ENCODE measurements at regions not wholly inside any gene's neighbourhood (a gene's known extent, or its start where the extent isn't known, plus 50 kb on each side); places are given as distances from the start of the nearest gene placed in this dataset.

GRCh38 chr6:14964556-14965270, 281.2 kb upstream of the JARID2 start:
- Histone ChIP-seq H3K27me3 (no peaks in the 10 kb centered on the region), H3K36me3 (no peaks in the 10 kb centered on the region), H3K4me3 (no peak overlapping the region), H3K27ac (no peak overlapping the region), H3K4me1 (no peaks in the 10 kb centered on the region), H3K9me3 (no peaks in the 10 kb centered on the region)
- 83% methylated on average over 11 of the region's 11 CpGs for WGBS, 2 donors
- no peak for DNase-seq
- intact Hi-C loops (cut with DNase I), result no loop called here
- TF ChIP-seq POLR2AphosphoS5 (IDR thresholded peaks at IDR 0.05) (no peak), POLR2A (IDR thresholded peaks at IDR 0.05) (no peak), EP300 (IDR thresholded peaks at IDR 0.05) (no peak)
- TF ChIP-seq, protein P1, sequence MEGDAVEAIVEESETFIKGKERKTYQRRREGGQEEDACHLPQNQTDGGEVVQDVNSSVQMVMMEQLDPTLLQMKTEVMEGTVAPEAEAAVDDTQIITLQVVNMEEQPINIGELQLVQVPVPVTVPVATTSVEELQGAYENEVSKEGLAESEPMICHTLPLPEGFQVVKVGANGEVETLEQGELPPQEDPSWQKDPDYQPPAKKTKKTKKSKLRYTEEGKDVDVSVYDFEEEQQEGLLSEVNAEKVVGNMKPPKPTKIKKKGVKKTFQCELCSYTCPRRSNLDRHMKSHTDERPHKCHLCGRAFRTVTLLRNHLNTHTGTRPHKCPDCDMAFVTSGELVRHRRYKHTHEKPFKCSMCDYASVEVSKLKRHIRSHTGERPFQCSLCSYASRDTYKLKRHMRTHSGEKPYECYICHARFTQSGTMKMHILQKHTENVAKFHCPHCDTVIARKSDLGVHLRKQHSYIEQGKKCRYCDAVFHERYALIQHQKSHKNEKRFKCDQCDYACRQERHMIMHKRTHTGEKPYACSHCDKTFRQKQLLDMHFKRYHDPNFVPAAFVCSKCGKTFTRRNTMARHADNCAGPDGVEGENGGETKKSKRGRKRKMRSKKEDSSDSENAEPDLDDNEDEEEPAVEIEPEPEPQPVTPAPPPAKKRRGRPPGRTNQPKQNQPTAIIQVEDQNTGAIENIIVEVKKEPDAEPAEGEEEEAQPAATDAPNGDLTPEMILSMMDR (IDR thresholded peaks at IDR 0.05), result no peak

DNA sequence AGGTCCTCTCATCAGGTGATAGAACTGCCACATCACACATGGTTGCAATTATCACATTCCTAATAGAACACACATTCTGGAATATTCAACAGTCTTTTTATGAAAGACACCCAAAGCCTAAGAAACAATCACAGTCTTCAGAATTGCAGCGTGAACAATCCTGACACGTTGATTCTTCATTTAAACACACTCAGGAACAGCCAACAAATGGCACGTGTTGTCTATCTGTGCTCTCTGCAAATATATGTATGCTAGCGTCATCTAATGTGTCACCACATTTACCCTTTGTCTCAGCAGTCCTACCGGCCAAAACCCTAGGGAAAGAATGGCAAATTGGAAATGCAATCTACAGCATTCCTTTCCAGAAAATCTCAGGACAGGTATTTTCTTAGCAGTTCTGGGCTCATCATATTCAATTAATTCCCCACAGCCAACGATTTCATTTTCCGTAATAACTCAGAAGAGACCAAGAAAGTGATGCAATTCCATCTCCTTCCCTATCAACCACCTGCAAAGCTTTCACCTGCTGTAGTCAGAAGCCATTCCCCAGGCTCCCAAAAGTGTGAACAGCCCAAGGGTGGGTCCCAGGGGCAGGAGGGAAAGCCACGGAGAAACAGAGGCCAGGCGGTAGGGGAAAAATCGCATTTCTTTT, 280.3 kb upstream of the JARID2 start:
- Histone ChIP-seq H3K9me3 (no peaks in the 10 kb centered on the region), H3K36me3 (no peaks in the 10 kb centered on the region), H3K4me1 (no peaks in the 10 kb centered on the region), H3K27me3 (no peaks in the 10 kb centered on the region), H3K4me3 (no peak overlapping the region), H3K27ac (no peak overlapping the region)
- 82% methylated on average over 10 of the region's 10 CpGs for WGBS, 2 donors
- DNase-seq, result no peak
- TF ChIP-seq POLR2AphosphoS5 (IDR thresholded peaks at IDR 0.05), result no peak
- TF ChIP-seq, protein P1 (IDR thresholded peaks at IDR 0.05), result no peak
- TF ChIP-seq POLR2A (IDR thresholded peaks at IDR 0.05), result no peak
- TF ChIP-seq EP300 (IDR thresholded peaks at IDR 0.05), result no peak
- intact Hi-C loops (cut with DNase I), result no loop called here

- Histone ChIP-seq H3K4me3 (no peak overlapping the region), H3K4me1 (no peaks in the 10 kb centered on the region), H3K36me3 (no peaks in the 10 kb centered on the region), H3K27ac (no peak overlapping the region), H3K9me3 (no peaks in the 10 kb centered on the region), H3K27me3 (no peaks in the 10 kb centered on the region)
- 89 to 91% methylated on average over 8 of the region's 8 CpGs for WGBS, 2 donors
- intact Hi-C loops (cut with DNase I), result no loop called here
- TF ChIP-seq EP300 (IDR thresholded peaks at IDR 0.05) (no peak), POLR2A (IDR thresholded peaks at IDR 0.05) (no peak), POLR2AphosphoS5 (IDR thresholded peaks at IDR 0.05) (no peak)
- TF ChIP-seq, protein P1 (IDR thresholded peaks at IDR 0.05), result no peak
- no peak for DNase-seq
These were observed 279.6 kb upstream of the JARID2 start for GRCh38 chr6:14966096-14966905.

GRCh38 chr6:14966906-14967711, 278.8 kb upstream of the JARID2 start:
- Histone ChIP-seq H3K9me3 (no peaks in the 10 kb centered on the region), H3K27ac (no peak overlapping the region), H3K4me1 (no peaks in the 10 kb centered on the region), H3K27me3 (no peaks in the 10 kb centered on the region), H3K4me3 (no peak overlapping the region), H3K36me3 (no peaks in the 10 kb centered on the region)
- DNase-seq, result no peak
- WGBS, 2 donors, result 63 to 80% methylated on average over 5 of the region's 5 CpGs
- intact Hi-C loops (cut with DNase I), result no loop called here
- TF ChIP-seq EP300 (IDR thresholded peaks at IDR 0.05) (no peak), POLR2AphosphoS5 (IDR thresholded peaks at IDR 0.05) (no peak), POLR2A (IDR thresholded peaks at IDR 0.05) (no peak)
- TF ChIP-seq, protein P1 (IDR thresholded peaks at IDR 0.05), result no peak

All from sigmoid colon (tissue), 6 donors.